ENCODE measurements at regions not wholly inside any gene's neighbourhood (a gene's known extent, or its start where the extent isn't known, plus 50 kb on each side); places are given as distances from the start of the nearest gene placed in this dataset.
"Not testable (repeated sequence)": the region's sequence is repeated elsewhere in the genome, so short reads cannot be mapped to it uniquely, and the experiment has no call there.

- ATAC-seq; H3K4me1 Mint-ChIP-seq; H3K9me3 Mint-ChIP-seq; H3K4me3 Mint-ChIP-seq; H3K27me3 Mint-ChIP-seq; DNase-seq; H3K36me3 Mint-ChIP-seq (ENCODE audit: low read depth); H3K27ac Mint-ChIP-seq: not testable (repeated sequence)
Measured at GRCh38 chr7:76895696-76896095, 136.5 kb downstream of the SPDYE17 start.

- H3K27me3 Mint-ChIP-seq; ATAC-seq; H3K4me3 Mint-ChIP-seq; H3K27ac Mint-ChIP-seq; H3K4me1 Mint-ChIP-seq; DNase-seq; H3K36me3 Mint-ChIP-seq (ENCODE audit: low read depth); H3K9me3 Mint-ChIP-seq: not testable (repeated sequence)
Measured at GRCh38 chr7:76891771-76892170, 140.4 kb downstream of the SPDYE17 start.

GRCh38 chr7:76879733-76880288 is 152.3 kb downstream of the SPDYE17 start:
- not testable (repeated sequence) for H3K9me3 Mint-ChIP-seq; H3K4me3 Mint-ChIP-seq; H3K36me3 Mint-ChIP-seq (ENCODE audit: low read depth); DNase-seq; H3K27me3 Mint-ChIP-seq
- peak; percentile 85 for ATAC-seq
- Mint-ChIP-seq H3K4me1 (peaks cover 22% of the 10 kb centered on the region), H3K27ac (peak overlapping the region; percentile 10)

GRCh38 chr7:76875760-76876159 is 156.4 kb downstream of the SPDYE17 start:
- H3K27ac Mint-ChIP-seq; H3K36me3 Mint-ChIP-seq (ENCODE audit: low read depth); ATAC-seq; H3K4me3 Mint-ChIP-seq; H3K27me3 Mint-ChIP-seq; DNase-seq; H3K9me3 Mint-ChIP-seq: not testable (repeated sequence)
- peaks cover 15% of the 10 kb centered on the region for H3K4me1 Mint-ChIP-seq

- not testable (repeated sequence) for H3K36me3 Mint-ChIP-seq (ENCODE audit: low read depth); H3K4me3 Mint-ChIP-seq; H3K27me3 Mint-ChIP-seq; H3K9me3 Mint-ChIP-seq; DNase-seq; H3K27ac Mint-ChIP-seq; ATAC-seq; H3K4me1 Mint-ChIP-seq
Measured at GRCh38 chr7:76870504-76870808, 161.7 kb downstream of the SPDYE17 start.

GRCh38 chr7:76867364-76867889 is 164.7 kb downstream of the SPDYE17 start:
- not testable (repeated sequence) for H3K27ac Mint-ChIP-seq; DNase-seq; ATAC-seq; H3K4me3 Mint-ChIP-seq; H3K9me3 Mint-ChIP-seq; H3K27me3 Mint-ChIP-seq; H3K36me3 Mint-ChIP-seq (ENCODE audit: low read depth); H3K4me1 Mint-ChIP-seq

GRCh38 chr7:76863150-76863773 is 168.9 kb downstream of the SPDYE17 start:
- H3K27ac Mint-ChIP-seq; ATAC-seq; DNase-seq; H3K27me3 Mint-ChIP-seq; H3K4me3 Mint-ChIP-seq; H3K9me3 Mint-ChIP-seq; H3K36me3 Mint-ChIP-seq (ENCODE audit: low read depth); H3K4me1 Mint-ChIP-seq: not testable (repeated sequence)

GRCh38 chr7:76862241-76862640 is 169.9 kb downstream of the SPDYE17 start:
- not testable (repeated sequence) for H3K27ac Mint-ChIP-seq; ATAC-seq; DNase-seq; H3K36me3 Mint-ChIP-seq (ENCODE audit: low read depth); H3K9me3 Mint-ChIP-seq; H3K4me3 Mint-ChIP-seq; H3K27me3 Mint-ChIP-seq; H3K4me1 Mint-ChIP-seq

GRCh38 chr7:76859933-76860332 is 172.2 kb downstream of the SPDYE17 start:
- not testable (repeated sequence) for H3K27me3 Mint-ChIP-seq; ATAC-seq; DNase-seq; H3K4me3 Mint-ChIP-seq; H3K36me3 Mint-ChIP-seq (ENCODE audit: low read depth); H3K9me3 Mint-ChIP-seq; H3K27ac Mint-ChIP-seq; H3K4me1 Mint-ChIP-seq

- H3K36me3 Mint-ChIP-seq (ENCODE audit: low read depth); DNase-seq; H3K4me1 Mint-ChIP-seq; H3K4me3 Mint-ChIP-seq; H3K27ac Mint-ChIP-seq; H3K9me3 Mint-ChIP-seq; H3K27me3 Mint-ChIP-seq: not testable (repeated sequence)
- ATAC-seq = peak; percentile 30
Measured at GRCh38 chr7:76854631-76855030, 177.5 kb downstream of the SPDYE17 start.

- DNase-seq (peak; percentile 3), ATAC-seq (peak; percentile 44)
- H3K27me3 Mint-ChIP-seq; H3K36me3 Mint-ChIP-seq (ENCODE audit: low read depth); H3K4me1 Mint-ChIP-seq; H3K4me3 Mint-ChIP-seq; H3K9me3 Mint-ChIP-seq; H3K27ac Mint-ChIP-seq: not testable (repeated sequence)
Measured at GRCh38 chr7:76852787-76853584, 179.2 kb downstream of the SPDYE17 start.

- not testable (repeated sequence) for H3K4me1 Mint-ChIP-seq; H3K4me3 Mint-ChIP-seq; H3K36me3 Mint-ChIP-seq (ENCODE audit: low read depth); DNase-seq; H3K9me3 Mint-ChIP-seq; H3K27me3 Mint-ChIP-seq; H3K27ac Mint-ChIP-seq
- peak; percentile 45 for ATAC-seq
Measured at GRCh38 chr7:76852362-76852761, 179.8 kb downstream of the SPDYE17 start.

GRCh38 chr7:76851617-76852016 is 180.5 kb downstream of the SPDYE17 start:
- H3K36me3 Mint-ChIP-seq (ENCODE audit: low read depth); H3K4me3 Mint-ChIP-seq; DNase-seq; H3K27ac Mint-ChIP-seq; H3K27me3 Mint-ChIP-seq; H3K4me1 Mint-ChIP-seq; H3K9me3 Mint-ChIP-seq; ATAC-seq: not testable (repeated sequence)

- not testable (repeated sequence) for H3K4me1 Mint-ChIP-seq; ATAC-seq; H3K4me3 Mint-ChIP-seq; H3K27me3 Mint-ChIP-seq; H3K9me3 Mint-ChIP-seq; H3K36me3 Mint-ChIP-seq (ENCODE audit: low read depth); H3K27ac Mint-ChIP-seq; DNase-seq
Measured at GRCh38 chr7:76849887-76850563, 182.1 kb downstream of the SPDYE17 start.

- not testable (repeated sequence) for H3K4me1 Mint-ChIP-seq; H3K36me3 Mint-ChIP-seq (ENCODE audit: low read depth); H3K27ac Mint-ChIP-seq; DNase-seq; ATAC-seq; H3K4me3 Mint-ChIP-seq
- Mint-ChIP-seq H3K27me3 (peaks cover 18% of the 10 kb centered on the region), H3K9me3 (peaks cover 26% of the 10 kb centered on the region)
Measured at GRCh38 chr7:76839879-76840278, 192.3 kb downstream of the SPDYE17 start.
